Sigmoid colon (tissue), 6 donors: ENCODE measurements at regions not wholly inside any gene's neighbourhood (a gene's known extent, or its start where the extent isn't known, plus 50 kb on each side); places are given as distances from the start of the nearest gene placed in this dataset.

Source experiments
- DNase-seq: peaks from one replicate; pipeline ENCODE4 v3.0.0-alpha.2; 2019
- H3K27ac ChIP-seq, 4 donors: fragments of 200-600 bp; sonication (generic); one replicate each; pipeline ENCODE4 v1.5.1; 2016 to 2019; ENCODE audit warnings: mild to moderate bottlenecking in 1 of 4
- H3K27me3 ChIP-seq, 3 donors: fragments of 200-600 bp; sonication (generic); one replicate each; pipeline ENCODE4 v1.5.1; 2019; ENCODE audit warnings: mild to moderate bottlenecking in 1 of 3
- H3K36me3 ChIP-seq, 4 donors: fragments of 200-600 bp; sonication (generic); one replicate each; pipeline ENCODE4 v1.5.1; 2016 to 2019
- H3K4me1 ChIP-seq, 4 donors: fragments of 200-600 bp; sonication (generic); one replicate each; pipeline ENCODE4 v1.5.1; 2017 to 2019
- H3K4me3 ChIP-seq, 4 donors: fragments of 200-600 bp; sonication (generic); one replicate each; pipeline ENCODE4 v1.5.1; 2017 to 2019; ENCODE audit warnings: mild to moderate bottlenecking in 2 of 4, moderate library complexity in 1 of 4
- H3K9me3 ChIP-seq, 4 donors: fragments of 200-600 bp in 3 of 4; sonication (generic) in 3 of 4; one replicate each; pipeline versions ENCODE4 v1.5.1 to v1.6.1; 2013 to 2019
- EP300 ChIP-seq, 4 donors: sonication (generic); formaldehyde crosslinking; IDR thresholded peaks; one replicate each; pipeline ENCODE4 v1.6.1; 2017; ENCODE audit warnings: antibody characterized with exemption in 4 of 4
- POLR2A ChIP-seq, 2 donors: fragments of 450-650 bp; IDR thresholded peaks; one replicate each; pipeline ENCODE4 v1.6.1; 2016; ENCODE audit warnings: antibody characterized with exemption in 2 of 2, mild to moderate bottlenecking in 2 of 2, moderate library complexity in 2 of 2
- POLR2AphosphoS5 ChIP-seq, 4 donors: sonication (generic); formaldehyde crosslinking; IDR thresholded peaks; one replicate each; pipeline ENCODE4 v1.6.1; 2017; ENCODE audit warnings: antibody characterized with exemption in 4 of 4
- WGBS, 2 donors: extraction: QIAGEN DNeasy Blood & Tissue Kit; methylation state at CpG; one replicate each; pipeline ENCODE4 v1.1.7; 2013; 5-methylcytosine and 5-hydroxymethylcytosine counted together
- intact Hi-C: fragments of 100-400 bp; cut with DNase I; formaldehyde crosslinking; loops from one replicate; pipeline ENCODE4 v1.15.1; 2023
- TF ChIP-seq, protein P1 (sequence below), 4 experiments: fragments of 450-650 bp in 3 of 4; fragments of 200-600 bp in 1 of 4; IDR thresholded peaks; one replicate each; pipeline ENCODE4 v1.5.1; 2016 to 2019; ENCODE audit warnings: antibody characterized with exemption in 4 of 4, mild to moderate bottlenecking in 3 of 4, moderate library complexity in 2 of 4
- donor health status: healthy with polysubstance abuse.
- donor health status: healthy.

DNA sequence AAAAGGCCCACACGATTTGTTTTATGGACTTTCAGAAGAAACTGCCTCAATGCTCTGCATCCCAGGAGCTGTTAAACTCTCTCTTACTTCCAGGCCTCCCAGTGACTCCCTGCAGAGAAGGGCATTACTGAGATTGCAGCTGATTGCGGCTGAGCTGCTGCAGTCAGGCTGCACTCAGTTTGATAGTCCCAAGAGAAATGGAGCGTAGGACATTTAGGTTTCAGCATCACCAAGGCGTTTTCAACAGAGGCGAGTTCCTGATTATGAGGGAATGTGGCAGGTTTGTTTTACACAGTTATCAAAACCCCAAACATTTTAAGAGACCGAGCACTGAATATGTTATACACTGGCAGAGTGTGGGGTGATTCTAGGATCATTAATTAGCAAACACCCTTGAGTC lies 145.6 kb downstream of the TBX18 start:
- Histone ChIP-seq H3K27ac (no peak overlapping the region), H3K4me1 (no peaks in the 10 kb centered on the region), H3K36me3 (no peaks in the 10 kb centered on the region), H3K4me3 (no peak overlapping the region), H3K27me3 (no peaks in the 10 kb centered on the region), H3K9me3 (peaks cover 0 to 2% (median 0%) of the 10 kb centered on the region in 4 donors)
- 57 to 63% methylated on average over 6 of the region's 6 CpGs for WGBS, 2 donors
- DNase-seq = no peak
- intact Hi-C loops = no loop called here
- TF ChIP-seq POLR2A (IDR thresholded peaks at IDR 0.05) = no peak
- TF ChIP-seq, protein P1, sequence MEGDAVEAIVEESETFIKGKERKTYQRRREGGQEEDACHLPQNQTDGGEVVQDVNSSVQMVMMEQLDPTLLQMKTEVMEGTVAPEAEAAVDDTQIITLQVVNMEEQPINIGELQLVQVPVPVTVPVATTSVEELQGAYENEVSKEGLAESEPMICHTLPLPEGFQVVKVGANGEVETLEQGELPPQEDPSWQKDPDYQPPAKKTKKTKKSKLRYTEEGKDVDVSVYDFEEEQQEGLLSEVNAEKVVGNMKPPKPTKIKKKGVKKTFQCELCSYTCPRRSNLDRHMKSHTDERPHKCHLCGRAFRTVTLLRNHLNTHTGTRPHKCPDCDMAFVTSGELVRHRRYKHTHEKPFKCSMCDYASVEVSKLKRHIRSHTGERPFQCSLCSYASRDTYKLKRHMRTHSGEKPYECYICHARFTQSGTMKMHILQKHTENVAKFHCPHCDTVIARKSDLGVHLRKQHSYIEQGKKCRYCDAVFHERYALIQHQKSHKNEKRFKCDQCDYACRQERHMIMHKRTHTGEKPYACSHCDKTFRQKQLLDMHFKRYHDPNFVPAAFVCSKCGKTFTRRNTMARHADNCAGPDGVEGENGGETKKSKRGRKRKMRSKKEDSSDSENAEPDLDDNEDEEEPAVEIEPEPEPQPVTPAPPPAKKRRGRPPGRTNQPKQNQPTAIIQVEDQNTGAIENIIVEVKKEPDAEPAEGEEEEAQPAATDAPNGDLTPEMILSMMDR (IDR thresholded peaks at IDR 0.05) = no peak
- no peak for TF ChIP-seq EP300 (IDR thresholded peaks at IDR 0.05)
- no peak for TF ChIP-seq POLR2AphosphoS5 (IDR thresholded peaks at IDR 0.05)

DNA sequence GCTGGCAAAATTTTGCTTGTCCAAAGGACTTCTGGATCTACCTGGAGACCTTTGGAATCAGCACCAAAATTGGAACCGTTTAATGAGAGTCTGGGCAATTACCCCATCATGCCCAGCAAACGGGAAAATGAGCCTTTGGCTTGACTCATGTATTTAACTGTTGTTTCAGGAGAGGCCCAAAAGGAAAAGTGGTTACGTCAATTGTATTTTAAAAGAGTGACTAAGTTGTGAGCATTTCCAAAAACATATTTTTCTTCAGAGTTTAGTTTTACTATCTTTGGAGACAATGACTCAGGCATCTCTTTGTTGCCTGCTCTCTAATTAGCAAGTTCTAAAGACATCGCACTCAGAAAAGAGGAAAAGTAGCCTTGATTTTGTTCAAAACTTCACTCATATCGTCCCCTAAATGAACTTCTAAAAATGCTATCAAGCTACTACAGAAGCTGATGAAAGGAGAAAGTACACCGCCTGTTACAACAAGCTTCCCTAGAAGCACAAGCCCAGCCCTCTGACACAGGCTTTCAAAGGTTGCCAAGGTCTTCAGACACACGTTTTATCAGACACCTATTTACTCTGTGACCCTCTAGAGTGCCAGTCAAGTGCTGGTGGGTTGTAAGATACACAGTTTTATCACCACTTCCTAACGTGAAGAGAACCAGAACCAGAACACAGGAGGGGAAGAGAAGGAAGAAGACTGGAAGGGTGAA lies 146.2 kb downstream of the TBX18 start:
- Histone ChIP-seq H3K4me1 (no peaks in the 10 kb centered on the region), H3K36me3 (no peaks in the 10 kb centered on the region), H3K4me3 (no peak overlapping the region), H3K27ac (no peak overlapping the region), H3K9me3 (peaks cover 0 to 2% (median 0%) of the 10 kb centered on the region in 4 donors), H3K27me3 (no peaks in the 10 kb centered on the region)
- TF ChIP-seq EP300 (IDR thresholded peaks at IDR 0.05) = no peak
- intact Hi-C loops = no loop called here
- WGBS, 2 donors = 68 to 69% methylated on average over 8 of the region's 8 CpGs
- no peak for DNase-seq

DNA sequence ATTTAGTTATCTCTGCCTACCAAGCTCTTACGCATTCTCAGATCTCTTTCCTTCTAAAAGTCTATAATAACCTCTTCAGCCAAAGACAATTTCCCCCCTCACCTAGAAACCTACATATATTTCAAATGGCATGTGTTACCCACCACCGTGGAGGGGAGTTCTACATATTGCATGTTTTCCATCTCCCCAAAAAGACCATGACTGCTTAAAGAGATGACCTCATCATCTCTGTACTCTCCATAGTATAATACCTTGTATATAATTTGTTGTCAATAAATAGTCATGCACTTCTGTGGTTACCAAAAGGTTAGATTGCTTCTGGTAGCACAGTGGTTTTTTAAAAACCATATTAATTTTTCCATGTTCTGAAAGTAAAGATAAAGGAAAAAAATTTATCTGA lies 148.4 kb downstream of the TBX18 start:
- no peak overlapping the region for H3K27ac ChIP-seq
- TF ChIP-seq POLR2AphosphoS5 (IDR thresholded peaks at IDR 0.05) (no peak), POLR2A (IDR thresholded peaks at IDR 0.05) (no peak), EP300 (IDR thresholded peaks at IDR 0.05) (no peak)
- TF ChIP-seq, protein P1 (IDR thresholded peaks at IDR 0.05) = no peak
- 86 to 90% methylated on average over 2 of the region's 2 CpGs for WGBS, 2 donors
- H3K4me3 ChIP-seq = no peak overlapping the region
- no peaks in the 10 kb centered on the region for H3K36me3 ChIP-seq
- intact Hi-C loops = no loop called here
- no peaks in the 10 kb centered on the region for H3K9me3 ChIP-seq
- DNase-seq = no peak
- no peaks in the 10 kb centered on the region for H3K27me3 ChIP-seq
- no peaks in the 10 kb centered on the region for H3K4me1 ChIP-seq

DNA sequence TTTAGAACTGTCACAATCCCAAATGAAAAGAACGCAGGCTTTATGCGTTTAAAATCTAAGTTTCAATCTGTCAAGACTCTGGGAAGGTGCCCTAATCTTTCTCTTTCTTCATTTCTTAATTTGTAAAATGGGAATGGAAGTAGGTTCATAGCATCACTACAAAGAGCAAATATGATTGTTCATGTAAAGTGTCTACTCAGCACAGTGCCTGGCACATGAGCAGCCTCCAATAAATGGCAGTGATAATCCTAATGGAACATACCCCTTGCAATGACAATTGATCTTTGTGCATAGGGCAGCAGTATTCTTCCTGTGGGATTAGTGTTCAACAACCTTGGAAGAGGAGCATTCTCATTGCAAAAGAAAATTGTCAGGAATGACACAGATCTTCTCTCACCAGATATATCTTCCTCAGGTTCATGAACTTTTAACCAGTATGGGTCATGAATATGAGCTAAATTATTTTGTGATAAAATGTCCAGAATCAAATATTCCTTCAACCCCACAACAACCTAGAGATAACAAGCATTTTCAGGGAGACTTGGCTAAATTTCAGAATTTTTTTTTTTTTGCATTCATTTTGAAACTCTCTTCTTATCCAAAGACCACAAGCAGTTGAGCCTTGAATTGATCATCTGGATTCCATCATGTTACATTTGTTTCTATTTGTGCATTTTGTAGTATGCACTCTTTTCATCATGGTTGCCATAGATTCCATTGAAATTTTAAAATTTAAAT lies 149.1 kb downstream of the TBX18 start:
- Histone ChIP-seq H3K36me3 (no peaks in the 10 kb centered on the region), H3K27me3 (no peaks in the 10 kb centered on the region), H3K27ac (no peak overlapping the region), H3K4me1 (no peaks in the 10 kb centered on the region), H3K9me3 (no peaks in the 10 kb centered on the region), H3K4me3 (no peak overlapping the region)
- intact Hi-C loops = no loop called here
- DNase-seq = no peak
- WGBS, 2 donors = 75 to 81% methylated on average over 2 of the region's 2 CpGs
- TF ChIP-seq POLR2A (IDR thresholded peaks at IDR 0.05) (no peak), EP300 (IDR thresholded peaks at IDR 0.05) (no peak), POLR2AphosphoS5 (IDR thresholded peaks at IDR 0.05) (no peak)
- TF ChIP-seq, protein P1 (IDR thresholded peaks at IDR 0.05) = no peak

DNA sequence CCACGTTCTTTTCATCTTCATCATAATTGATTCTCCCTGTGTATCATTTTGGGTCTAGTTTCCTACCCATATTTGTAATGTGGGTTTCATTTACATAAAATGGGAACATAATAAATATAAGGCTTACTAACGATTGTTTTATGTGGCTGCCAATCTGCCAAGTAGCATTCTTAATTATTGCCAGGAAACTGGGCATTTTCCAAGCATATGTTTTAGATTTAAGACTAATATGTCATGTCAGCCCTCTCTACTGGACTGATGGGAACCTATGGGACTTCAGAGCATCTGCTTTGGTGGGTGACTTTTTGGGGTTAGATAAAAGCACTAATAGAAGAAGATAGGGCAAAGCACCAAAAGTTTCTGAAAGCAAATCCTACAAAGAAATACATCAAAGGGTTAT lies 157.5 kb downstream of the TBX18 start:
- intact Hi-C loops = no loop called here
- Histone ChIP-seq H3K27me3 (no peaks in the 10 kb centered on the region), H3K4me3 (no peak overlapping the region), H3K4me1 (peaks cover 0 to 5% (median 0%) of the 10 kb centered on the region in 4 donors), H3K27ac (no peak overlapping the region), H3K9me3 (no peaks in the 10 kb centered on the region), H3K36me3 (no peaks in the 10 kb centered on the region)
- TF ChIP-seq, protein P1 (IDR thresholded peaks at IDR 0.05) = no peak
- TF ChIP-seq EP300 (IDR thresholded peaks at IDR 0.05) (no peak), POLR2A (IDR thresholded peaks at IDR 0.05) (no peak), POLR2AphosphoS5 (IDR thresholded peaks at IDR 0.05) (no peak)
- DNase-seq = no peak
- 64 to 82% methylated on average over 2 of the region's 2 CpGs for WGBS, 2 donors
